Upper lobe of right lung (tissue), 1 donor: ENCODE measurements at regions not wholly inside any gene's neighbourhood (a gene's known extent, or its start where the extent isn't known, plus 50 kb on each side); places are given as distances from the start of the nearest gene placed in this dataset.

Experiments used
- ATAC-seq: fragments of 200-7000 bp; cut with Tn5 transposase; one replicate; pipeline ENCODE4 v1.9.1; 2020; ENCODE audit warnings: mild to moderate bottlenecking, moderate library complexity
- DNase-seq: peaks from one replicate; pipeline ENCODE4 v3.0.0-alpha.2; 2020
- H3K27ac ChIP-seq: fragments of 200-600 bp; one replicate; pipeline ENCODE4 v1.8.0; 2022
- H3K27me3 ChIP-seq: fragments of 200-600 bp; one replicate; pipeline ENCODE4 v1.8.0; 2022; ENCODE audit warnings: mild to moderate bottlenecking
- H3K36me3 ChIP-seq: fragments of 200-600 bp; one replicate; pipeline ENCODE4 v1.8.0; 2022
- H3K4me1 ChIP-seq: fragments of 200-600 bp; one replicate; pipeline ENCODE4 v1.8.0; 2022
- H3K4me3 ChIP-seq: fragments of 200-600 bp; one replicate; pipeline ENCODE4 v1.8.0; 2022; ENCODE audit warnings: mild to moderate bottlenecking
- H3K9me3 ChIP-seq: fragments of 200-600 bp; one replicate; pipeline ENCODE4 v1.8.0; 2022
- CTCF ChIP-seq: fragments of 200-600 bp; IDR thresholded peaks from one replicate; pipeline ENCODE4 v1.8.0; 2022; ENCODE audit warnings: antibody characterized with exemption
- intact Hi-C: fragments of 100-400 bp; cut with DNase I; formaldehyde crosslinking; loops from one replicate; pipeline ENCODE4 v1.11.0; 2022
- donor health status: DM: no; HTN: yes; CAD: no; lungs with severe emphysema.

GRCh38 chr3:154480033-154480432 lies 50.0 kb upstream of the GPR149 start:
- no peak overlapping the region for H3K4me3 ChIP-seq
- no peaks in the 10 kb centered on the region for H3K4me1 ChIP-seq
- DNase-seq (no peak), ATAC-seq (no peak)
- no peaks in the 10 kb centered on the region for H3K27me3 ChIP-seq
- intact Hi-C loops: no loop called here
- H3K36me3 ChIP-seq: no peaks in the 10 kb centered on the region
- TF ChIP-seq CTCF: no peak
- no peaks in the 10 kb centered on the region for H3K9me3 ChIP-seq
- no peak overlapping the region for H3K27ac ChIP-seq
